ENCODE measurements at regions not wholly inside any gene's neighbourhood (a gene's known extent, or its start where the extent isn't known, plus 50 kb on each side); places are given as distances from the start of the nearest gene placed in this dataset.
A peak's percentile ranks its signal among the peaks of the same experiment; 100 is the strongest.
"Not testable (repeated sequence)": the region's sequence is repeated elsewhere in the genome, so short reads cannot be mapped to it uniquely, and the experiment has no call there.

DNA sequence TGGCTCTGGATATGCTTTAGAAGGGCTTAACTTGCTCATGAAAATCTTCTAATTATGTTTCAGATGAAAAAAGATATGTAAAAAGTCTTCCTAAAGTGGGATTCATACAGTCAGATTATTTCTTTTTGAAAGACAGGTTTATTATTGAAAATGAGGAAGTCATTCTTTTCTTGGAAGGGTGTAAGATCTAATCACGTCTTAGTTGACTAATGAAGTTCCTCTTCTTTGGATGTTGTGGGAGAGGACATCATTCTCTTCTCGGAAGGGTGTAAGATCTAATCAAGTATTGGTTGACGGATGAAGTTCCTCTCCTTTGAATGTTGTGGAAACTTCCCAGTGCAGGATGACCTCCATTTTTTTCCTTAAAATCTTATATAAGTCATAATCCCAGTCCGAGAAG is 74.9 kb downstream of the ALG10 start:
- no peak for DNase-seq

DNA sequence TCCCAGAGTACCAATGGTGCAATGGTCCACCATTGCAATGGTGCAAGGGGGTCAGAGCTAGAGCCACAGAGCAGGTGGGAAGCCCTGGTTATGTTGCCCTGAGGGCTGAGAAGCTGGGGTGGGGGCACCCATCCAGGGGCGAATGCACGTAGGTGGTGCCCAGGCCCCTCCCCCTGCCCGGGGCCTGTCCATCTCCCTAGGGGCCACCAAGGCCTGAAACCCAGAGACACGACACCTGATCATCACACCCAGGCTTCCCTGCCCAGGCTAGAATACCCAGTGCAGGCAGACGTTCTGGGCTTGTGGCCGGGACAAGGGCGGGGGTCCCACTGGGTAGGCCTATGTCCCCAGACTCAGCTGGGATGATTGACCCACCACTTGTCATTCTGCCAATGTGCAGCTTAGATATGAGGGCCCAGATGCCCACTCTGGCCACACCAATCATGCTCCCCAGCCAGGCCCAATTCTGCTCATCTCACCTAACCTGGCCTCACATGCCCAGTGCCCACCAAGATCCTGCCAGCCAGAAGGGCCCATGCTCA is 83.2 kb downstream of the ALG10 start:
- DNase-seq, result no peak

DNA sequence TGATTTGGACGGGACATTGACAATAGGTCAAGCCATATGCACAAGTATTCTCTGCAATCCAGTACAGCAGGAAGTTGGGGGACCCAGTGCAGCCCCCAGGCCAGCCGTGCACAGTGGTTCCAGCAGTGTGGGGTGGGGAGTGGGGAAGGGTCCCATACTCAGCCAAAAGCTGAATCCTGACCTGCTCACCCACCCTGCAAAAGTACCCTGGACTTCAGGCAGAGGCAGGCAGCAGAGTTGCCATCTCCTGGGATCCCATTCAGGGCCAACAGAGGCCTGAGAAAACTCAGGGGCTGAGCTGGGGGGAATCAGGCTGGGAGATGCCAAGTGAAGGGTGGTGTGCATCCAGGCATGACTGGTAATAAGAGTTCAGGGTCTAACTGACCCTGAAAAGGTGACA is 83.9 kb downstream of the ALG10 start:
- DNase-seq, result no peak

DNA sequence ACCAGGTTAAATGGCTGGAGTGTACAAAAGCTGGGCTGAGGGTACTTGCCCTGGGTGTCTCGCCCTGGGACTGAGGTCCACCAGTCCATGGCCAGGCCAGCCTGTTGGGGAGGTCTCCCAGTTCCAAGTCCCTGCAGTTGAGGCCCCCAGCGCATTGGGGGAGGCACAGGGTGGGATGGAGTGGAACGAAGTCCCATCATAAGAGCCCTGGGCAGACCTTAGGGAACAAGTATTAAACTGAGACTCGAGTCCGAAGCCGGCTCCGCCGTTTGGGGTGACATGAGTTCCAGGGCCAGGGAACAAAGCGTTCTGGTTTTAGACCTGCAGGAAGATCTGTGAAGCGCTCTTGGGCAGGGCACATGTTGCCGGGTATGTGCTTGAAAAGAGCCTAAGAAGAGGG is 84.7 kb downstream of the ALG10 start:
- no peak for DNase-seq

DNA sequence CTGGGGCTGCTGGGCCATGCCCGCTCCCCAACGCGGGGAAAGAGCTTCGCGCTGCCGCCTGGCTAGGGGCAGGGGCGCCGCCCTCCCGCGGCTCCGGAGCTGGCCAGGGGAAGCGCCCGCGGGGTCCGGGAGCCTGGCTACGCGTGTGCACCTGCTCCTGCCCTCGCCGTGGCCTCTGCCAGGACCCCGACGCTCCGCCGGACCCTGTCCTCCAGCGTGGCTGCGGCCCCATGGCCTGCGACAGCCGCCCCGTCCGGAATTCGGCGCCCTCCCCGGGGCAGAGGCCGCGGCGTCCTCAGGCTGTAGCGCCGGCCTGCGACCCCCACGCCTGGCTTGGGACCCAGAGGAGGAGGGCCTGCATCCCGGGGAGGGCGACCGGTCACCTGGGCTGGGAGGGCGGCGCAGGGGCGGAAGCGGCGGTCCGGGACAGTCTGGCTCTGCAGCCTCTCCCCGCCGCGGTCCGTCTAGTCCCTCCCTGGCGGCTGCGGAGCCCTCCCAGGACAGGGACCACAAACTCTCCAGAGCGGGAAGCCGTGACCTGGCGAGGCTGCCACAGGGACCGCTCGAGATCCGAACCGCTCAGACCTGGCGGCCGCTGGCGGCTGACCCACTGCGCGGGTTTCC is 85.6 kb downstream of the ALG10 start:
- no peak for DNase-seq

DNA sequence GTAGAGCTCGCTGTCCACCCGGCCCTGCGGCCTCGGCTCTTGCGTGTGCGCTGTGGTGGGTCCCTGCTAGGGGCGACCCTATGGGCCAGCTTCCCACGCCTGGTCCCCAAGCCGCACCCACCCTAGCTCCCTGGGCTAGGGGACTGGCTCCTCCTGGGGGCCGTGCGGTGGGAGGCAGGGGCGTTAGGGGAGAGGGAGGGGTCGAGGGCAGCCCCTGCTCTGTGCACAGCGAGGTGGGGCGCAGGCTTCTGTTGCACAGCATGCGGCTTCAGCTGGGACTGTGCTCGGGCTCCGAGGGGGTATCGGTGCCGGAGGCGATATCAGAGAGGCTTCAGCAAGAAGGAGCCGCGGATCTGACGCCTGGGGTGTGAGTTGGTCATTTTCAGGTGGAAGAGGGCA is 86.1 kb downstream of the ALG10 start:
- DNase-seq, result no peak

DNA sequence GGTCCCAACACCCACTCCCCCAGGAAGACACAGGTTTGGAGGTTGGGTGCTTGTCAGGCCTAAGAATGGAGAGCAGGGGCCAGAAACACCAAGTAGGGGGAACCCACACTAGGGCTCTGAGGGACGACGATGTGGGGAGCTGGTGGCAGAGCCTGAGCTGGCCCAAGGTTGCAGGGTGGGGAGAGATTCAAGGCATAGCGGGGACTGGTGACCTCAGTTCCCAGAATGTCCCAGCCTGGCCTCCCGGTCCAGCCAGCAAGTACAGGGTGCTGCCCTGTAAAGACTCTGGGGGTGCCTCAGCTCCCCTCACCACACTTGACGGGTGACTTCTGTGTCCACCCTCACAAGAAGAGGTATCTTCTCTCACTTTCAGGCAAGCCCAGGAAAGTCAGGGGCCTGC is 86.7 kb downstream of the ALG10 start:
- DNase-seq, result no peak

DNA sequence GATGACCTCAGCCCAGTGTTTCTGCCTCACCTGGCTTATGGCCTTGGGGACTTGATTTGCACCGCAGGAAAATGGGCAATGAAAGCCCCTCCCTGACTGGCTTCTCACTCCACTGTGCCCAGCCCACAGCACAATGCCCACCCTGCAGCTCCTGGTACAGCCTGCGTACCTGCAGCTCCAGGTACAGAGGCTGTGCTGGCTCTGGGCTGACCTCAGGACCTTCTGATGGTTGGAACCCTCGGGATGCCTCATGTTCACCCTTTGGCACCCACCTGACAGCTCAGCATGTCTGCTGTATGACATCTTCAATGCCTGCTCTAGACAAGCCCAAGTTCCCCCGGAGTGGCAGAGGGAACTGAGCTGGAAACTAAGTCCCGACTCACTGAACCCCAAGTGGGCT is 87.1 kb downstream of the ALG10 start:
- no peak for DNase-seq

DNA sequence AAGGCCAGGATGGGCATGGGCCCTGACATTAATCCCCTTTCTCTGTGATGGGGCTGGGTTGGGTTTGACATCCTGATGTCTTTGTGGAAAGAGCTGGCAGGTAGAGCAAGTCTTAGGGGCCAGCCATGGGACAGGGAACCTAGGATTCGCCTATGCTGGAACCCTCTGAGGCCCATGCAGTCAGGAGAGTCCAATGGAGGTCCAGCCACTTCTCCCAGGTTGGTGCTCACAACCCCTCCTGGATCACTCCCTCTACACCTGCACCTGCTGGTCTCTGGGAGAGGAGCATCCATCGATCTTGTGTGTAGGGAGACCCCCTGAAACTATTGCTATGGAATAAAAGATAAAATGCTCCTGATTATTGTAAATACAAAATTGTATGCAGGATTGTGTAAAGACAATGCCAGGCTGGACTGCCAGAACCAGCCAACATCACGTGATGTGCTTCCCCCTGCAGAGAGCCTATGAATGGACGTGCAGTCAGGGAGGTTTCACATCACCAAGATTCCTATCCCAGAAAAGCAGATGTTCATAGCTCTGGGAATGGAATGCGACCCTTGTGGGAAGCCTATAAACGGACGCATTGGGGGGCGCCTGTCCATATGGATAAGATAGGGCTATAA is 87.7 kb downstream of the ALG10 start:
- not testable (repeated sequence) for DNase-seq

DNA sequence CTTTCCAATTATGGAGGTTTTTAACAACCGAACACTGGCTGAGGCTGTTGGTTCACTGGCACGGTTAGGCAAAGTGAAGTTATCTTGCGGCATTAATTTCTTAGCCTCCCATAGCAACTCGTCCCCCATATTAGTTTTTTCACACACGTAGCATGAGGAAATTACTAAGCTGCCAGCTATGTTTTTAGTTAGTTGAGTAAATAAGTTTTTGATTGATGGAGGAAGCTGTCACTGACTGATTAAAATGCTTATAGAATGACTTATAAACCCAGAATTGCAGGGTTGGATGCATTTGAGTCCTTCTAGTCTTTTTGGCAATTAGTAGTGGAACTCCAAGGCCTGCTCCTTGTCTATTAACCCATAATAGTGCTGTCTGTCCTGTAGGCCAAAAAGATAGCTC is 97.1 kb downstream of the ALG10 start:
- no peak for DNase-seq

DNA sequence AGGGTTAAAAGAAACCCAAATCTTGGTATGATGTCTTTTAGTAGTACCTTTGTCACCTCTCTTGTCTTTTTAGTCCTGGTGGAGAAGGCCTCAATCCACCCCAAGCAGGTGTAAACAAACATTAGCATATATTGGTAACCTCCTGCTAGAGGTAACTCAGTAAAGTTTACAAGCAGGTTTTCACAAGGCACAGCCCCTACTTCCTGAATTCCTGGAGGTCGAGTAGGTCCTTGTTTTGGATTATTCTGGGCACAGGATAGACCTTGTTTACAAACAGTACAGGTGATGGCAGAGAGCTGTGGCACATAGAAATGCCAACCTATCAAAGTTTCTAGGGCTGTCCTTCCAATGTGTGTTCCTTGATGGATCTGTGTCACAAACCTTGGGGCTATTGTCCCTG is 99.1 kb downstream of the ALG10 start:
- DNase-seq, result no peak

DNA sequence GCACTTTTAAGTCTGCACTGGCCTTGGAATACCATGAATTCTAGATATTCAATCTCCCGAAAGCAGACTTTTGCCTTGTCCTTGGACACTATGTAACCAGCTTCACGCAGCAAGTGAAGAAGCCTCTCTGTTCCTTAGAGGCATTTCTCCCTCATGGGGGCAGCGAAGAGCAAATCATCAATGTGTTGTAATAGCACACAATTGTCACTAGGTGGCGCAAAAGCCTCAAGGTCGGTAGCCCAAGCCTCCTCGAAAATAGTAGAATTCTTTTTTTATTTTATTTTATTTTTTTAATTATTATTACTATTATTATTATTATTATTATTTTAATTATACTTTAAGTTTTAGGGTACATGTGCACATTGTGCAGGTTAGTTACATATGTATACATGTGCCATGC is 100.8 kb downstream of the ALG10 start:
- peak; percentile 32 for DNase-seq

DNA sequence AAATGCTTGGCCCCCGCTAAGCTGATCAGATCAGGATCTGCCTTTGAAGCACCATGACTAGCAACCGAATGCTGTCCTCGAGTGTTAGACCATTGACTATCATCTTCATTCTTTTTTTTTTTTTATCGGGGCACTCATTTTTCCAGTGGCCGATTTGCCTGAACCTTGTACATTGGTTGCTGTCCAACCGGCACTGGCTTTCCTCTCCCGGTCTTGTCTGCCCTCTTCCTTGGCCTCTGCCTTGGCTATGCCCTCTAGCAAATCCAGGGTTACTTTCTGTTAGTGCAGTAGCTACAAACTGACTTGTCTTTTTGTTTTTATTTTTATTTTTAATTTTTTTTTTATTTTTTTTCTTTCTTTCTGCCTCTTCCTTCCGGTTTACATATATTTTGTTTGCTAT is 102.3 kb downstream of the ALG10 start:
- no peak for DNase-seq

DNA sequence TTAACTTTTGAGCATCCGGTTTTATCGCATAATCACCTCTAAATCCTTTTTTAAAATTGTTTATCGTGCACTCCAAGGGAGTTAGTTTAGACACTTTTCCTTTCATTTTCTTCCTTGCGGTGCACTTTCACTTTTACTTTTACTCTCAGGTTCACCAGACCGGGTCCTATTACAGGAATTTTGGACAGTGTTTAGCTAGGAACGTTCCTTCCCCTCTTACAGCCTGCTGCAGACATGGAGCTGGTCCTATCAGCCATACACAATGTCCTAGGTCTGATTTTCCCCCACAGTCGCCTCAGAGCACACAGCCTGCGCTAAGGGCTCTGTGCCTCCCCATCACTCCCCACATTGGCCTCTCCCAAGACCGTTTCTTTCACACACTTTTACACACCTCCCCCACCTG is 103.9 kb downstream of the ALG10 start:
- DNase-seq, result no peak

DNA sequence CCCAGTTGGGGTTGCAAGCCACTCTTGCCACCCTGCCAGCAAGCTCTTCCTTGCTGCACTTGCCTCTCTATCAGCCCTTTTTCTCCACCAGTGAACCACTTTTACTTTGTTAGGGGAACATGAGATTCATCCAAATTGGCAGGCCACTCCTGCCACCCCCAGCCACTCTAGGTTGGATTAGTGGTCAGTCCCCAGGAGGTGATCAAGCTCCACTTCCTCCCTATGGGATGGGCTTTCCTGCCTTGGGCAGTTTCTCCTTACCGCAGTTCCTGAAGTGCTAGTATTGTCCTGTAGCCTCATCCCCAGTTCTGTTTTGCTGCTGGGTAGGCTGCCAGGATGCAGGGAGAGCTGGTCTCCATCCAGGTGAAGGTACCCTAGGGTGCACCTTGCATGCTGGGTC is 104.5 kb downstream of the ALG10 start:
- no peak for DNase-seq

DNA sequence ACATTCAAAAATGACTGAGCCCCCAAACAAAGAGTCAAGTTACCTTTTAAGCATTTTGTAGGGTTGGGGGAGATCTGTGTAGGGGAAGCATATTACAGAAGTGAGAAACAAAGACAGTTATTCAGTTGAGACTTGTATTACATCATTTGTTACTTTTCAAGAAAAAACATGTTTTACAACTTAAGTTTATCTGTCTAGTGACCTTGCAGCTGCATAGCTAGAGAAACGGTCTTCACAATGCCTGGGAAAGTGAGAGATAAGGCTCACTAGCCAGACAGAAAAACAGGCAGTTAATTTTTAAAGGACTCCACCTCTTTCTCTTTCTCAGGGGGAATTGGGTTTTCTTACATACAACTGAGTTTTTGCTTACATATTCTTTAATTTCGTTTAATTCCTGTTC is 105.1 kb downstream of the ALG10 start:
- not testable (repeated sequence) for DNase-seq

DNA sequence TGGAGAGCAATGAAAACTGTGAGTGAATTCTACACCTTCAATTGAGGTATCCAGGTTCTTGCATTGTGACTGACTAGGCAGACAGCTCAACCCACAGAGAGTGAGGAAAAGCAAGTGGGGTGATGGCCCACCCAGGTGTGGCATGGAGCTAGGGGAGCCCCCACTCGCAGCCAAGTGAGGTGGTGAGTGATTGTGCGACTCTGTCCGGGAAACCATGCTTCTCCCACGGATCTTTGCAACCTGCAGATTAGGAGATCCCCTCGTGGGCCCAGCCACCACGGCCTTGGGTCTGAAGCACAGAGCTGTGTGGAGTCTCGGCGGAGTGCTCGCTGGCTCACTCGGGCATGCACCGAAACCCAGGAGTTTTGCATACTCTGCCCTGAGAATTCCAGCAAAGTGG is 120.1 kb downstream of the ALG10 start:
- DNase-seq, result no peak

DNA sequence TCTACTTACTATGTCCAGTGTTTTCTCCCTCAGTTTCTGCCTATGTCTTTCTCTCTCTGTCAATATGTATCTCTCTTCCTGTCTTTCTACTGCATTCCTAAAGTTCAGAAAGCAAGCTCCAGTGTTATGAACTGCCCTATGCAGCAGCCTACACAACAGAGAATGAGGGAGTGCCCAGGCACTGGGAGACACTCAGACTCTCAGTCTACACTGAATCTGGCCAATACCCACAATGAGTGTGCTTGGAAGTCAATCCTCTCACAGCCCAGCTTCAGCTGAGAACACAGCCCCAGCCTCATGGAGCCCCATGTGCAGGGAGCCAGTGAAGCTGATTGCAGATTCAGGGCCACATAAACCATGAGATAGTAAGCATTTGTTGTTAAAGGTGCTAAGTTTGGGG is 128.7 kb downstream of the ALG10 start:
- no peak for DNase-seq

DNA sequence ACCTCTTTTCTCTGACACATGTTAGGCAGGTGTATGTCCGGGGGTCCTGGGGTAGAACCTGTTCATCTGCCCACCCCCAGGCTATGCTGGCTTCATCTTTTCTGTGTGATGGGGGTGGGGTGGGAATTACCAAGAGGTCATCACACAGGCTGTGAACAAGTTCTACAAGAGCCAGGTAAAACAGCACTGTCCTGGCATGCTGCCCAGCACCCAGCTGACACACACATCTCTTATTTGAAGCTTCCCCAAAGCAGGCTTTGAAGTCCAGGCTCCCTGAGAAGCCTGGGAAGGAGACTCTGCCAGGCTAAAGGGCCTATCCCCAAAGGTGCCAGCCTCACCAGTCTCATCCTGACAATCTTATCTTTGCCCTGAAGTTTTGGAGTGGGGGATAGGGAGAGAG is 141.1 kb downstream of the ALG10 start:
- DNase-seq, result no peak

DNA sequence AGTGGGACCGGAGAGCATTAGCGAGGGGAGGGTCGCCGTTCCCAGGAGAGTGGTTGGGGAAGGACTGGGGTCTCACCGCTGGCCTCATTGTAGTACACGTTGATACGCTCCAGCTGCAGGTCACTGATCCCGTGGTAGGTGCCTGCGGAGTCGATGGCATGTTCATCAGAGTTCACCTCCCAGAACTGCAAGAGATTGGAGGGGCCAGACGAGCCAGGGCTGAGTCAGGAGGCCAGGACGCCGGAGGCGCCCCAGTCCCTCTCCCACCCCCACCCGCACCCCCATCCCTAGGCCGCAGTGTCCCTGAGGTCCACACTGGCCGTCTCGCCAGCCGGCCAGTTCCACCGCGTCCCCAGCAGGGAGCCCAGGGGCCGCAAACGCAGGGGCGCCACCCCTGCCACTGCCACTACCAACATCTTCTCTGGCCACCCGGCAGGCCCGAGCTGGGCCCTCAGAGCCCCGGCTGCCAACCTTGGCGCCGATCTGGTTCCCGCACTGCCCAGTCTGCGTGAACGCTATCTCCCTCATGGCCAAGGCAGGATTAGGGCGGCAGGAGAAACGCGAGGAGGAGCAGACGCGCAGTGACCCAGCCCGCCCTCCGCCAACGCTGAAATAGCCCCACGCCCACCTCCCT is 144.2 kb downstream of the ALG10 start:
- no peak for DNase-seq

DNA sequence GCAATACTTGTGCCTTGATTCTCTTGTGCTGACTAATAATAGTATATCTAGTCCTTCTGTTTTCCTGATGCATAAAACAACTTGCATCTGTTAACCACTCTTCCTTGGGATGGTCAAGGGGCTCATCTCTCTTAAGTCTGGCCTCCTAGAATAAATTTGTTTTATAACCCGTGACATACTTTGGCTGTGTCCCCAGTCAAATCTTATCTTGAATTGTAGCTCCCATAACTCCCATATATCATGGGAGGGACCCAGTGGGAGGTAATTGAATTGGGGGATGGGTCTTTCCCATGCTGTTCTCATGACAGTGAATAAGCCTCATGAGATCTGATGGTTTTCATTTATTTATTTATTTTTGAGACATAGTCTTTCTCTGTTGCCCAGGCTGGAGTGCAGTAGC is 146.2 kb downstream of the ALG10 start:
- not testable (repeated sequence) for DNase-seq

DNA sequence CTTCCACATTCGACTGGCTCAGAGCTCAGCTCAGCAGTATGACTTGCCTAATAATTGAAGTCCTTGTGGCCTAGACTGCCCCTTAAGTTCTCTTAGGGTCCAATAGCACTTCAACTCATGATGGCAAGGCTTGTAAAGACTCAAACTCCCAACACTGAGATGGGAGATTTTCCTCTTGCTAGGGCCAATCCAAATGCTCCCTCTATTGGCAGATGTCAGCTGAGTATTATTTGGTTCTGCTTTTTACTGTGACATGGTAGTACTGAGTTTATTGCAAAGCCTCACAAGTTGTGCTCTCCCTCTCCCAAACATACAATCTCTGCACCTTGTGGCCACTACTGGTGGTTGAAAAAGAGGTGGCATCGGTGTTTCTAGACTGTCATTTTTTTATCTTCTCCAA is 164.2 kb downstream of the ALG10 start:
- DNase-seq, result no peak

DNA sequence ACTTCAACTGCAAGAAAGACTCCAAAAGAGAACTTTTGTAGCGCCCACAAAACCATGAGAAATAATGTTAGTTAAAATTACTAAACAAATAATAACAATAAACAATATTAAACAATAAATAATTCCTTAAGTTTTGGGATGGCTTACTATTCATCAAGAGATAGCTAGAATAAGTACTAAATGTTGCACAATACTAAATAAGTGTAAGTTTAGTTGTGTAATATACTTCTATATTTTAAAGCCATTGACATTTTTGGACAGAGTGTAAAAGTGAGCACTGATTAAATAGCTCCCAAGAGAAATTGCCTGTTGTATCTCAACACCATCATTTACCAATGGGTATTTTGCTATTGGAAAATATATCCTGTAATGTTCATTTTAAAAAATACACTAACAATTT is 166.7 kb downstream of the ALG10 start:
- no peak for DNase-seq

DNA sequence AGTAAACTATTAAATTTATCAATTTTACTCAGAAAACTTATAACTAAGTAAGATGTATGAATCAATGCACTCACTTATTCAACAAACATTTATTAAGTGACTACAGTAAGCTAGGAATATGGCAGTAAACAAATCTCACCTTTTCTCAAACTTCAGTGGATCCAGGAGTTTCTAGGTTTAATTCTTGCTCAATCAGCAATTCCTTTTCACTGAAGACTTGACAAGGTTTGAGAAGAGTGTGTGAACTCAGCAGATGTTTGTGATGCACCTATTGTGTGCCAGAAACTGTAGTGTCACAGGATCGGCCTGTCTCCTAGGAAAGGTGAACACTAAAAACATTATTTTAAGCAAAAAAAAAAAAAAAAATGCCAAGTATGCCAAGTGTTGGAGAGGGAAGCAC is 167.8 kb downstream of the ALG10 start:
- no peak for DNase-seq

DNA sequence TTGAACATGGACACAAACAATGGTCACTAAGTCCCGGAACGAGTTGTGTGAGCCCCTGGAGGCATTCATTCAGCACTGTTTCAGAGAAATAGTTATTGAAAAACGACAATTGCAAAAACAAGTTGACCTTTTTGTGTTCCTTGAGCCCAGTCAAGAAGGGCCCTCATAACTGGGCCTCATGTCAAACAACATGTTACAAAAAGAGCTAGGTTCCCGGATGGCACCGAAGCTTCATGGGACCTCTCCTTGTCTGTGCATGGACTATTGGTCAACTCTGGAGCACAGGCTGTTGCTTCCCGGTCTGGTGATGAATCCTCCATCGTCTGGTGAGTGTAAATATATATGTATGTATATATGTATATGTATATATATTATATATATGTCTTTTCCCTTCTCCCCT is 176.6 kb downstream of the ALG10 start:
- DNase-seq, result no peak
